HG03342 (cell line): ENCODE measurements at regions not wholly inside any gene's neighbourhood (a gene's known extent, or its start where the extent isn't known, plus 50 kb on each side); places are given as distances from the start of the nearest gene placed in this dataset.
"Not testable (repeated sequence)": the region's sequence is repeated elsewhere in the genome, so short reads cannot be mapped to it uniquely, and the experiment has no call there.

Experiments used
- ATAC-seq: cut with Tn5 transposase; IDR thresholded peaks from one replicate; pipeline ENCODE4 v1.9.1; 2021; ENCODE audit warnings: mild to moderate bottlenecking, moderate library complexity; ENCODE audit not compliant: unreplicated experiment

DNA sequence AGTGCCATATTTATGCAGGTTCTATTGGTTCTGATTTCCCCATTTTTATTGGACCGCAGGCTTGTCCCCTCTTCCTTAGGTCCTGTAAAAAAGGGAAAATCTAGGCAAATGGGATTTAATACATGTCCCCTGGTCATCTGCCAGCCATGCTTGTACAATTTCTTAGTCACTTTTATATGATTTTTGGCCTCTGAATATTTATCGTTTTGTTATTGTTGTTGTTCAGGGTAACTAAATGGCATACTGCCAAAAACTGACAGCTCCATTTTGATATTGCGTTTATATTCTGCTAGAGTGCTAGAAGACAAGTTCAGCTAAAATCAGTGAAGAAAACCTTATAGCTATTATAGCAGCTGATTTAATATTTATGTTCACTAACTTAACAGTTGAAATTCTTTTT, 770.2 kb upstream of the FAM174A start:
- ATAC-seq, result no peak

- no peak for ATAC-seq
Measured at GRCh38 chr5:99763021-99763774, 772.0 kb upstream of the FAM174A start.

DNA sequence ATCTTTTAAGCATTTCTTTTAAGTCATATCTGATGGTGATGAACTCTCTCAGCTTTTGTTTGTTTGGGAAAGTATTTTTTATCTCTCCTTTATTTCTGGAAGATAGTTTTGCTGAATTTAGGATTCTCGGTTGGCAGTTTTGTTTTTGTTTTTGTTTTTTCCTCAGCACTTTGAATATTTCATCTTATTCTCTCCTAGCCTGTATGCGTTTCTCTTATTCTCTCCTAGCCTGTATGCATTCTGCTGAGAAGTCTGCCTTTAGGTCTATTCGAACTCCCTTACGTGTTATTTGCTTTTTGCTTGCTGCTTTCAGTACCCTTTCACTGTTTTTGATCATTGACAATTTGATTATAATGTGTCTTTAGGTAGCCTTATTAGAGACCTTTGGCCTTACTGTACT, 787.8 kb upstream of the FAM174A start:
- no peak for ATAC-seq

- not testable (repeated sequence) for ATAC-seq
Measured at GRCh38 chr5:99733146-99733545, 802.0 kb upstream of the FAM174A start.

DNA sequence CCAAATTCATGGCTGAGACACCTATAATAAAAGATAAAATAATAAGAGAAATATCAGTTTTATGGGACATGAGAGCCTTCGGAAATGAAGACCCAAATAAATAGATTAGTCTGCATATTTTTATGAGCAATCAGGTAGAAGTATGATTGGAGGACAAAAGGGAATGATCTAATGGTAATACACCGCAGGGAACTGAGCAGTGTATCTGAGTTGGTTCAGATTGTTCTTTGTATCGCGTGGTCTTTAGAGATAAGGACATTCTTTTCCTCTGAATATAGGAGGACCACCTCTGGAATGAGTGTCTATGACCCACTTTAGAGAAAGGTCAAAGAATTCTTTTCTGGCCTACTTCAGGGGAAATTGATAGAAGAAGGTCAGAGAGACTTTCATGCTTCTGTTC, 801.8 kb upstream of the CHD1 start:
- not testable (repeated sequence) for ATAC-seq

GRCh38 chr5:99724732-99725290, 796.0 kb upstream of the CHD1 start:
- ATAC-seq, result no peak

DNA sequence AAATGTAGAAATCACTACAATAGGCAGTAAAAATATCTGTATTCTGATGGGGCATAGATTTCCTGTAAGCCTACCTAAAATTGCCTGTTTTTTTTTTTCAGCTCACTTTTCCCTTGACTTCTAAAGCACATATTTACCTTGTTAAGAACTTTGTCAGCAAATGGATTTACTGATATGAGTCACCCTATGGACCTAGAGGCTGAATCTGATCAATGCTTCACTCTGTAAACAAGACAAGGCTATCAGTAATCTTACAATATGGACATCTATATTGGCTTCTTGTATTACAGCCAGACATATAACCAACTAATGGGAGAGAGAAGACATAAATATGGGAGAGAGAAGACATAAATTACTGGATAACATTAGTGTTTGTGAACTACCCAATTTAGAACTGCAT, 792.7 kb upstream of the CHD1 start:
- no peak for ATAC-seq

DNA sequence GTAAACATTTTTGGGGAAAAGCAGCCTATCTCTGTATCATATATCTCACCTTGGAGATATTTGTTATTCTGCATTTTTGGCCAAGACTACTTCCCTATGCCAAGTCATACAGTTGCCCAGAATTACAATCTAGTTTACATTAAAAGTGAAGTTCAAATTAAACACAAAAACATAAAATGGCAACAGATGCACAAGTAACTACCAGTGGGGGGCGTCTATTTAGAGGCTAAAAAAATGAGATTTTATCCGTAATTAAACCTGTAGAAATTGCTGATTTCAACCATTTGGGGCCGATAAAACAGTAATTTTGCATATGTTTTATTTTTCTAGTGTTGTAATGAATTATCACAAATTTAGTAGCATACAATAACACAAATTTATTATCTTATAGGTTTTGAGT, 787.1 kb upstream of the CHD1 start:
- no peak for ATAC-seq

DNA sequence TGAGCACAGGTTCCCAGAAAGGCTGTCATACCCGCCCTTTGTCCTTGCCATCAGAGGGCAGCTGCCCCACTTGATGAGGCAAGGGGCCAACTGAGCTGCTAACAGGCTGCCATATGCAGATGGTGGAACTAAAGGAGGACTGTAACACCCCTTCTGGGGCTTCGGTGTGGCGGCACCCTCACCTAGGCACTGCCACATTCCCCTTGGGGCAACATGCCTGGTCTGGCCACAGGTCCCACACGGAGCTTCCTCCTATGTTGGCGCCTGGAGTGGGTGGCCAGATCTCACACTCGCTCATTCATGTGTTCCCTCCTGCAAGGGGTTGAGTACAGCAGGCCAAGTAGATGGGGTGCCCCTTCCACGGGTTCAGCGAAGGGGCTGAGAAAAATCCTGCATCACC, 777.4 kb upstream of the CHD1 start:
- ATAC-seq, result no peak

GRCh38 chr5:99702565-99702964, 773.8 kb upstream of the CHD1 start:
- no peak for ATAC-seq

GRCh38 chr5:99694884-99695283, 766.1 kb upstream of the CHD1 start:
- ATAC-seq, result no peak

DNA sequence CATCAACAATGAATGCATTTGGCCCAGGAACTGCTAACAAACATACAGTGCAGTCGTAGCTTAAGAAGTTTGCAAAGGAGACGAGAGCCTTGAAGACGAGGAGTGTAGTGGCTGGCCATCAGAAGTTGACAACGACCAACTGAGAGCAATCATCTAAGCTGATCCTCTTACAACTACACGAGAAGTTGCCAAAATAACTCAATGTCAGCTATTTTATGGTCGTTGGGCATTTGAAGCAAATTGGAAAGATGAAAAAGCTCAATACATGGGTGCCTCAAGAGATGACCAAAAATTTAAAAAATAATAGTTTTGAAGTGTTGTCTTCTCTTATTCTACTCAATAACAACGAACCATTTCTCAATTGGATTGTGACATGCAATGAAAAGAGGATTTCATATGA, 757.7 kb upstream of the CHD1 start:
- ATAC-seq, result no peak

DNA sequence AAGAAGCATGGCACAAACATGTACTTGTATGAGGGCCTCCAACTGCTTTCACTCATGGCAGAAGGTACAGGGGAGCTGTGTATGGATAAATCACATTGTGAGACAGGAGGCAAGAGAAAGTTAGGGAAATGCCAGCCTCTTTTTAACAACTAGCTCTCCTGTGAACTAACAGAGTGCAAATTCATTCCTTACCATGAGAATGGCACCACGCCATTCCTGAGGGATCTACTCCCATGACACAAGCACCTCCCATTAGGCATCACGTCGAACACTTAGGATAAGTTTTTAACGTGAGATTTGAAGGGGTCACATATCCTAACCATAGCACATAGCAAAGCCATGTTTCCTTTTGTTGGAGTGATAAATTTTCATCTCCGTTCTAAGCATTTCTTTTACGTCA, 747.2 kb upstream of the CHD1 start:
- no peak for ATAC-seq

- no peak for ATAC-seq
Measured at GRCh38 chr5:99674101-99674500, 745.3 kb upstream of the CHD1 start.

DNA sequence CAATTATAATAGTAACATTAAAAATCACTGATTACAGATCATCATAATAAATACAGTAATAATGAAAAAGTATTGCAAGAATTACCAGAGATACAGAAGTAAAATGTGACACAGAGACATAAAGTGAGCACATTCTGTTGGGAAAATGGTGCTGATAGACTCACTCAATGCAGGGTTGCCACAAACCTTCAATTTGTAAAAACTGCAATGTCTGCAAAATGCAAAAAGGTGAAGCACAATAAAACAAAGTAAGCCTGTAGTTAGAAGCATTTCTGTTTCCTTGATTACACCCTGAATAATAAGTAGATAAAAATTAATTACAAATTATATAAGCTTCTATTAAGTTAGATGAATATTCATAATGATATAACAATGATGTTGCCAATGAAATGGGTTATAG, 736.2 kb upstream of the CHD1 start:
- ATAC-seq, result no peak

- no peak for ATAC-seq
Measured at GRCh38 chr5:99651298-99651697, 722.5 kb upstream of the CHD1 start.

DNA sequence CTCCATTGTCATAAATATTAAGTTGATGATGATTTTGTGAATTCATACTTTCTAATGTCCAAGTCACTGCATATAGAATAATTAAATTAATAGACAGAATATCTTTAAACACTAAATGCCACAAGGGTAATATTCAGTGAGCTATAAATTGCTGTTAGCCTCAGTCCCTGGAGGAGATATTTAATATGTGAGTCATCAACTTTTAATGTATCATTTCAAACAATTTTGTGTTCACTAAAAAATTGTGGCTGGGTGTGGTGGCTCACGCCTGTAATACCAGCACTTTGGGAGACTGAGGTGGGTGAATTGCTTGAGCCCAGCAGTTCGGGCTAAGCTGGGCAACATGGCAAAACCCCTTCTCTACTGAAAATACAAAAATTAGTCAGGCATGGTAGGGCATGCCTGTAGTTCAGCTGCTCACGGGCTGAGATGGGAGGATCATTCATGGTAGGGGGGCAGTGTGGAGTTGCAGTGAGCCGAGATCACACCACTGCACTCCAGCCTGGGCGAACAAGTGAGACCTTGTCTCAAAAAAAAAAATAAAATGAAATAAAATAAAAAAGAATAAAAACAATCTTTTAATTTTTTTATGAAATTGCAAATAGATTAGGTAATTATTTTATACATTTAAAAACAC, 717.3 kb upstream of the CHD1 start:
- ATAC-seq, result no peak

DNA sequence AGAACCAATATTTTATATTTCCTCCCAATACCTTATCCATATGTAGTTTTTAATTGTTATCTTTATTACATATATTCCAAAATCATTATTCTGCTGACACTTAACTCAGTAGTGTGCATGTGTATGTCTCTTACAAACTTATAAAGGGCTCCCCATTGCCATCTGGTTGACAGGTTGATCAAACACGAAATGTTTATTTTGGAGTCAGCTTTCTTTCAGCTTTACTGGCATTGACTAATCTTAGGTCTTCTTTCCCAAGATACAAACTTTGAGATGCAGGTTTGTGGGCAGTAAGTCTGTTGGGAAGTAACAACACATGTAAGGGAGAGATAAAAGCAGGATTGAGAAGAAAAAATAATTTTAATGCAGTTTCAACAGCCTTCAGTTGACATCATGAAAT, 716.0 kb upstream of the CHD1 start:
- no peak for ATAC-seq

DNA sequence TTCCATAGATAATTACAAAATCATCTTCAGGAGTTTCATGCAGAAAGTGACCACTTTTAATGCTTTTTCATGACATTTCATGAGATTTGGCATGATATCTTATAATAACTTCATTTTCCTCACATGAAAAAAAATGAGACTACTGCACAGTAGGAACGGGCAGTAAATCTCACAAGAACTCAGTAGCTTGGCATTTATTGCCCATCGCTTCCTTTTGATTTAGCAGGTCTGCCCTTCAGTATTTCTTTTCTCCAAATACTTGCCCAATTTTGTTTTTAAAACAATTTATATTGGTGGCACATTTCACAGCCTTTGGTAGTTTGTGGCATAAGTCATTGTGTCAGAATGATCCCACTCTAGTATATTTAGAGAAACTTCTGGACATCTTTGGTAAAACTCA, 711.8 kb upstream of the CHD1 start:
- ATAC-seq, result no peak

GRCh38 chr5:99639905-99640304, 711.1 kb upstream of the CHD1 start:
- no peak for ATAC-seq

DNA sequence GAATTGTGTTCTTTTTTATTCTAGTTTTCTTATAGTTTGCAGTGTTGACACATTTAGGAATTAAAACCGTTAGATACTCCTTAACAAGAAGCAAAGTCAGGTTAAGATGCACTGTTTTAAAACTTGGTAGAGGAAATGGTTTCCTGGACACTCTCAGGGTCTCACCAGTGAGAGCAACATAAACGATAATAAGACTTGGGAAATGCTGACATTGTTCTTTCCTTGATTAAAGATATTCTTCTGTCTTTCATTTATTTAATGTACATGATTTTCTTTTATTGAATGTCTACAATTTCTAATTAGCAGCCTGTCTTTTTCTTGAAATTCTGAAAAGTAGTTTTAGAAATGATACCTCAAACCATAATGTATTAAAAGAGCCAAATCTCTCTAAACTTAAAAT, 707.9 kb upstream of the CHD1 start:
- ATAC-seq, result no peak
